SU-DHL-6 (cell line): ENCODE measurements at regions not wholly inside any gene's neighbourhood (a gene's known extent, or its start where the extent isn't known, plus 50 kb on each side); places are given as distances from the start of the nearest gene placed in this dataset.

ENCODE experiments used
- CTCF ChIP-seq: fragments of 200-600 bp; sonication (generic); IDR thresholded peaks from one replicate; pipeline ENCODE4 v1.5.1; 2017; ENCODE audit warnings: antibody characterized with exemption, mild to moderate bottlenecking, low read length, moderate library complexity; ENCODE audit not compliant: insufficient read depth, poor library complexity, severe bottlenecking
- EZH2phosphoT487 ChIP-seq: fragments of 200-600 bp; sonication (generic), shearing (Covaris generic); conservative IDR thresholded peaks from 2 replicates; pipeline ENCODE4 v1.6.1; 2018; ENCODE audit warnings: mild to moderate bottlenecking, antibody characterized with exemption, low read length, moderate library complexity, mixed read lengths

- TF ChIP-seq CTCF (no peak), EZH2phosphoT487 (no peak)
Measured at GRCh38 chr12:73414926-73415325, 1122.7 kb upstream of the ATXN7L3B start.
